HEK293 (cell line): ENCODE measurements at regions not wholly inside any gene's neighbourhood (a gene's known extent, or its start where the extent isn't known, plus 50 kb on each side); places are given as distances from the start of the nearest gene placed in this dataset.
A peak's percentile ranks its signal among the peaks of the same experiment; 100 is the strongest.

Source experiments
- CTCF ChIA-PET: fragments of 350-600 bp; formaldehyde crosslinking; extraction: SDS; loops from one replicate; lab custom pipeline; 2021; ENCODE audit warnings: antibody characterized with exemption; lab: Yijun Ruan, JAX
- POLR2A ChIA-PET: fragments of 300-600 bp; formaldehyde crosslinking; extraction: SDS; loops from one replicate; lab custom pipeline; 2020; ENCODE audit warnings: antibody characterized with exemption, inconsistent platforms; lab: Yijun Ruan, JAX
- H3K27ac ChIP-seq: fragments of 200-500 bp; sonication (Bioruptor generic); 2 replicates; pipeline ENCODE4 v1.5.1; 2014; ENCODE audit warnings: low read depth, low read length, control low read depth, inconsistent platforms; ENCODE audit errors: extremely low read depth
- H3K36me3 ChIP-seq, 2 experiments: fragments of 200-500 bp in 1 of 2; sonication (Bioruptor generic) in 1 of 2; 1 replicate in 1 of 2; 2 replicates in 1 of 2; pipeline ENCODE4 v1.5.1; 2014 to 2017; ENCODE audit warnings: inconsistent platforms in 2 of 2, low read length in 2 of 2; ENCODE audit not compliant: control insufficient read depth in 2 of 2, insufficient read depth in 1 of 2
- H3K4me1 ChIP-seq: fragments of 200-500 bp; sonication (Bioruptor generic); 2 replicates; pipeline ENCODE4 v1.5.1; 2014; ENCODE audit warnings: mild to moderate bottlenecking, low read length, inconsistent platforms; ENCODE audit not compliant: control insufficient read depth, insufficient read depth
- H3K4me3 ChIP-seq: 2 replicates; pipeline ENCODE4 v1.5.1; 2011; ENCODE audit warnings: low read depth, mild to moderate bottlenecking, control low read depth, low read length, moderate library complexity
- H3K9me3 ChIP-seq: fragments of 200-500 bp; sonication (Bioruptor generic); 2 replicates; pipeline ENCODE4 v1.5.1; 2014; ENCODE audit warnings: low read depth, low read length, inconsistent platforms; ENCODE audit not compliant: control insufficient read depth, insufficient read depth
- BCL11B ChIP-seq: fragments of 450-650 bp; formaldehyde crosslinking; IDR thresholded peaks from 2 replicates; pipeline ENCODE4 v1.5.1; 2016; ENCODE audit warnings: low read depth, missing biosample characterization, missing genetic modification characterization
- CTCF ChIP-seq: fragments of 450-650 bp; formaldehyde crosslinking; IDR thresholded peaks from 2 replicates; pipeline ENCODE4 v1.5.1; 2016; ENCODE audit warnings: missing biosample characterization, missing genetic modification characterization
- GFI1B ChIP-seq: fragments of 450-650 bp; formaldehyde crosslinking; IDR thresholded peaks from 2 replicates; pipeline ENCODE4 v1.5.1; 2016; ENCODE audit warnings: missing biosample characterization, missing genetic modification characterization
- IKZF3 ChIP-seq: fragments of 450-650 bp; IDR thresholded peaks from 2 replicates; pipeline ENCODE4 v1.5.0; 2018; ENCODE audit warnings: missing biosample characterization, mild to moderate bottlenecking, missing genetic modification characterization, moderate library complexity
- KLF17 ChIP-seq: fragments of 450-650 bp; formaldehyde crosslinking; IDR thresholded peaks from 2 replicates; pipeline ENCODE4 v1.5.1; 2016; ENCODE audit warnings: missing biosample characterization, missing genetic modification characterization
- KLF7 ChIP-seq: fragments of 450-650 bp; formaldehyde crosslinking; IDR thresholded peaks from 2 replicates; pipeline ENCODE4 v1.5.1; 2016; ENCODE audit warnings: missing biosample characterization, missing genetic modification characterization, borderline replicate concordance
- OVOL3 ChIP-seq: fragments of 450-650 bp; formaldehyde crosslinking; IDR thresholded peaks from 2 replicates; pipeline ENCODE4 v1.5.1; 2016; ENCODE audit warnings: missing biosample characterization, missing genetic modification characterization
- REPIN1 ChIP-seq: fragments of 450-650 bp; formaldehyde crosslinking; IDR thresholded peaks from 2 replicates; pipeline ENCODE4 v1.5.1; 2017; ENCODE audit warnings: missing biosample characterization, missing genetic modification characterization, low read depth
- SALL2 ChIP-seq: fragments of 450-650 bp; formaldehyde crosslinking; IDR thresholded peaks from 2 replicates; pipeline ENCODE4 v1.5.0; 2017; ENCODE audit warnings: missing biosample characterization, mild to moderate bottlenecking, missing genetic modification characterization, borderline replicate concordance
- SCRT1 ChIP-seq: fragments of 450-650 bp; formaldehyde crosslinking; IDR thresholded peaks from 2 replicates; pipeline ENCODE4 v1.5.1; 2016; ENCODE audit warnings: missing biosample characterization, missing genetic modification characterization, borderline replicate concordance
- ZBTB8A ChIP-seq: fragments of 450-650 bp; formaldehyde crosslinking; IDR thresholded peaks from 2 replicates; pipeline ENCODE4 v1.5.1; 2016; ENCODE audit warnings: missing biosample characterization, missing genetic modification characterization
- ZFP37 ChIP-seq: fragments of 450-650 bp; formaldehyde crosslinking; IDR thresholded peaks from 2 replicates; pipeline ENCODE4 v1.5.1; 2016; ENCODE audit warnings: missing biosample characterization, missing genetic modification characterization
- ZNF138 ChIP-seq: fragments of 450-650 bp; formaldehyde crosslinking; IDR thresholded peaks from 2 replicates; pipeline ENCODE4 v1.5.1; 2016; ENCODE audit warnings: missing biosample characterization, missing genetic modification characterization, borderline replicate concordance
- ZNF140 ChIP-seq: fragments of 450-650 bp; formaldehyde crosslinking; IDR thresholded peaks from 2 replicates; pipeline ENCODE4 v1.5.1; 2016; ENCODE audit warnings: missing biosample characterization, missing genetic modification characterization
- ZNF146 ChIP-seq: fragments of 450-650 bp; formaldehyde crosslinking; IDR thresholded peaks from 2 replicates; pipeline ENCODE4 v1.5.1; 2016; ENCODE audit warnings: missing biosample characterization, missing genetic modification characterization
- ZNF174 ChIP-seq: fragments of 450-650 bp; formaldehyde crosslinking; IDR thresholded peaks from 2 replicates; pipeline ENCODE4 v1.5.0; 2017; ENCODE audit warnings: missing biosample characterization, mild to moderate bottlenecking, missing genetic modification characterization
- ZNF24 ChIP-seq: fragments of 450-650 bp; formaldehyde crosslinking; IDR thresholded peaks from 2 replicates; pipeline ENCODE4 v1.5.1; 2016; ENCODE audit warnings: missing biosample characterization, missing genetic modification characterization
- ZNF292 ChIP-seq: fragments of 450-650 bp; formaldehyde crosslinking; IDR thresholded peaks from 2 replicates; pipeline ENCODE4 v1.5.1; 2016; ENCODE audit warnings: low read depth, missing biosample characterization, missing genetic modification characterization, borderline replicate concordance
- ZNF404 ChIP-seq: fragments of 450-650 bp; formaldehyde crosslinking; IDR thresholded peaks from 2 replicates; pipeline ENCODE4 v1.5.1; 2017; ENCODE audit warnings: missing biosample characterization, missing genetic modification characterization
- ZNF473 ChIP-seq: fragments of 450-650 bp; formaldehyde crosslinking; IDR thresholded peaks from 2 replicates; pipeline ENCODE4 v1.5.1; 2017; ENCODE audit warnings: missing biosample characterization, missing genetic modification characterization
- ZNF549 ChIP-seq: fragments of 450-650 bp; IDR thresholded peaks from 2 replicates; pipeline ENCODE4 v1.5.1; 2018; ENCODE audit warnings: missing biosample characterization, missing genetic modification characterization, mild to moderate bottlenecking, inconsistent platforms, moderate library complexity
- ZNF623 ChIP-seq: fragments of 450-650 bp; formaldehyde crosslinking; IDR thresholded peaks from 2 replicates; pipeline ENCODE4 v1.5.1; 2016; ENCODE audit warnings: missing biosample characterization, missing genetic modification characterization
- ZNF654 ChIP-seq: fragments of 450-650 bp; formaldehyde crosslinking; IDR thresholded peaks from 2 replicates; pipeline ENCODE4 v1.5.1; 2016; ENCODE audit warnings: low read depth, missing biosample characterization, missing genetic modification characterization
- ZNF660 ChIP-seq: fragments of 450-650 bp; IDR thresholded peaks from 2 replicates; pipeline ENCODE4 v1.5.1; 2018; ENCODE audit warnings: missing biosample characterization, mild to moderate bottlenecking, missing genetic modification characterization
- ZSCAN16 ChIP-seq: fragments of 450-650 bp; formaldehyde crosslinking; IDR thresholded peaks from 2 replicates; pipeline ENCODE4 v1.5.1; 2016; ENCODE audit warnings: missing biosample characterization, missing genetic modification characterization
- TF ChIP-seq, protein P1 (sequence below): fragments of 450-650 bp; formaldehyde crosslinking; IDR thresholded peaks from 2 replicates; pipeline ENCODE4 v1.5.1; 2016; ENCODE audit warnings: missing biosample characterization, missing genetic modification characterization
- TF ChIP-seq, protein P2 (sequence below): fragments of 450-650 bp; formaldehyde crosslinking; IDR thresholded peaks from 2 replicates; pipeline ENCODE4 v1.5.1; 2016; ENCODE audit warnings: missing biosample characterization, missing genetic modification characterization

DNA sequence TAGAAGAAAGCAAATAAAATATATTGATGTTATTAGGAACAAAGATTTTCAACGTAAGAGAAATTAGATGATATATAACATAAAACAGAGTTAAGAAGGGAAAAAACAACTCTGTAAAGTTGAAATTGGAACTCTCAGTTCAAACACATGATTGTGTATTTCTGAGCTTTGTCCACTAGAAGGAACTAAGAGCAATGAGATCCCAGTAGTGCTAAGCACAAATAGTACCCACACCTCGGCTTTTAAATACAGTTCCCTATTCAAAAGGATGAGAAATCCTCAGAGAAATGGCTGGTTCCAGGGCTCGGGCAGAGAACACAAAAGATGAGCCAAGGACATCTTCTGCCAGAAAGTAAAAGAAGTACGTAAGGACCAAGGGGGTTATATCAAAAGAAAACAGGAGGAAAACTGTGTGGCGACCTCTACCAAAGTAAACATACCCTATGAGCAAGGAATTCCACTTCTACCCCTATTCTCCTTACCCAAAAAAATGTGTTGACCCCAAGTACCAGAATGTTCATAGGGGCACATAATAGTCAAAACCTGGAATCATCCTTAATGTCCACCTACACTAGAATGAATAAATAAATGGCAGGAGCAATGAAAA is 96.6 kb downstream of the SPTSSA start:
- Histone ChIP-seq H3K36me3 (no peaks in the 10 kb centered on the region), H3K4me3 (no peak overlapping the region)
- ChIA-PET CTCF (interaction anchor here (0.6 to 0.7 kb wide), 4 partner anchors 9 to 665 kb away, joined by 3 to 6 read pairs (median 4); no protein-coding TSS in a partner anchor), POLR2A (no interaction called here)
- TF ChIP-seq ZNF654 = 0 out of 2 replicates have a peak, but pooled peaks have one; percentile 15
- TF ChIP-seq CTCF (tag by site-specific recombination) = 0 out of 2 replicates have a peak, but pooled peaks have one; percentile 6
- TF ChIP-seq ZFP37 (tag by site-specific recombination) = no peak
- TF ChIP-seq, all 188 proteins: peak for 2
- Histone ChIP-seq H3K9me3 (no peaks in the 10 kb centered on the region), H3K4me1 (peaks cover 5% of the 10 kb centered on the region), H3K27ac (no peak overlapping the region)

DNA sequence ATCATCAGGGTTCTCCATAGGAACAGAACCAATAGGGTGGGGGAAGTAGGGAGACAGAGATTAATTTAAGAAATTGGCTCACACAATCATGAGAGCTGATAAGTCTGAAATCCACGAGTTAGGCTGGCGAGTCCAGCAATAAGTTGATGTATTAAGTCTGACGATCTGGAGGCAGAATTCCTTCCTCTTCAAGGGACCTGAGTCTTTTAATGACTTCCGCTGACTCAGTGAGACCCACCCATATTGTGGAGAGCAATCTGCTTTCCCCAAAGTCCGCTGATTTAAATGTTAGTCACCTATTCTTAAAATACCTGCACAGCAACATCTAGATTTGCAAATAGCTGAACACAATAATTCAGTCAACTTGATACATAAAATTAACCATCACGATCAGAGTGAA is 97.8 kb downstream of the SPTSSA start:
- H3K4me3 ChIP-seq = no peak overlapping the region
- H3K9me3 ChIP-seq = no peaks in the 10 kb centered on the region
- TF ChIP-seq ZNF146 (tag by site-specific recombination) = no peak
- no peak for TF ChIP-seq IKZF3 (tag by site-specific recombination)
- TF ChIP-seq SCRT1 (tag by site-specific recombination) = no peak
- TF ChIP-seq BCL11B (tag by site-specific recombination) = no peak
- no peak for TF ChIP-seq ZNF473 (tag by site-specific recombination)
- TF ChIP-seq, protein P1, sequence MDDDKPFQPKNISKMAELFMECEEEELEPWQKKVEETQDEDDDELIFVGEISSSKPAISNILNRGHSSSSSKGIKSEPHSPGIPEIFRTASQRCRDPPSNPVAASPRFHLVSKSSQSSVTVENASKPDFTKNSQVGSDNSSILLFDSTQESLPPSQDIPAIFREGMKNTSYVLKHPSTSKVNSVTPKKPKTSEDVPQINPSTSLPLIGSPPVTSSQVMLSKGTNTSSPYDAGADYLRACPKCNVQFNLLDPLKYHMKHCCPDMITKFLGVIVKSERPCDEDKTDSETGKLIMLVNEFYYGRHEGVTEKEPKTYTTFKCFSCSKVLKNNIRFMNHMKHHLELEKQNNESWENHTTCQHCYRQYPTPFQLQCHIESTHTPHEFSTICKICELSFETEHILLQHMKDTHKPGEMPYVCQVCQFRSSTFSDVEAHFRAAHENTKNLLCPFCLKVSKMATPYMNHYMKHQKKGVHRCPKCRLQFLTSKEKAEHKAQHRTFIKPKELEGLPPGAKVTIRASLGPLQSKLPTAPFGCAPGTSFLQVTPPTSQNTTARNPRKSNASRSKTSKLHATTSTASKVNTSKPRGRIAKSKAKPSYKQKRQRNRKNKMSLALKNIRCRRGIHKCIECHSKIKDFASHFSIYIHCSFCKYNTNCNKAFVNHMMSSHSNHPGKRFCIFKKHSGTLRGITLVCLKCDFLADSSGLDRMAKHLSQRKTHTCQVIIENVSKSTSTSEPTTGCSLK (tag by site-specific recombination) = no peak
- no peak for TF ChIP-seq ZNF623 (tag by site-specific recombination)
- TF ChIP-seq, protein P2, sequence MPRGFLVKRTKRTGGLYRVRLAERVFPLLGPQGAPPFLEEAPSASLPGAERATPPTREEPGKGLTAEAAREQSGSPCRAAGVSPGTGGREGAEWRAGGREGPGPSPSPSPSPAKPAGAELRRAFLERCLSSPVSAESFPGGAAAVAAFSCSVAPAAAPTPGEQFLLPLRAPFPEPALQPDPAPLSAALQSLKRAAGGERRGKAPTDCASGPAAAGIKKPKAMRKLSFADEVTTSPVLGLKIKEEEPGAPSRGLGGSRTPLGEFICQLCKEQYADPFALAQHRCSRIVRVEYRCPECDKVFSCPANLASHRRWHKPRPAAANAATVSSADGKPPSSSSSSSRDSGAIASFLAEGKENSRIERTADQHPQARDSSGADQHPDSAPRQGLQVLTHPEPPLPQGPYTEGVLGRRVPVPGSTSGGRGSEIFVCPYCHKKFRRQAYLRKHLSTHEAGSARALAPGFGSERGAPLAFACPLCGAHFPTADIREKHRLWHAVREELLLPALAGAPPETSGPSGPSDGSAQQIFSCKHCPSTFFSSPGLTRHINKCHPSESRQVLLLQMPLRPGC (tag by site-specific recombination) = no peak
- no peak for TF ChIP-seq SALL2
- no peak for TF ChIP-seq KLF17 (tag by site-specific recombination)
- TF ChIP-seq ZSCAN16 (tag by site-specific recombination) = no peak
- no peak overlapping the region for H3K27ac ChIP-seq
- H3K4me1 ChIP-seq = peaks cover 5% of the 10 kb centered on the region
- POLR2A ChIA-PET = no interaction called here
- CTCF ChIA-PET = interaction anchor here (0.6 to 1.0 kb wide), 2 partner anchors 10 to 125 kb away, joined by 3 read pairs; no protein-coding TSS in a partner anchor
- no peaks in the 10 kb centered on the region for H3K36me3 ChIP-seq

GRCh38 chr14:34363733-34364134 is 98.3 kb downstream of the SPTSSA start:
- H3K9me3 ChIP-seq = no peaks in the 10 kb centered on the region
- ChIA-PET POLR2A (no interaction called here), CTCF (interaction anchor here (1.0 kb wide), 1 partner anchor 10 kb away, joined by 3 read pairs; no protein-coding TSS in a partner anchor)
- no peak overlapping the region for H3K27ac ChIP-seq
- peaks cover 5% of the 10 kb centered on the region for H3K4me1 ChIP-seq
- no peak overlapping the region for H3K4me3 ChIP-seq
- H3K36me3 ChIP-seq = no peaks in the 10 kb centered on the region
- no peak for TF ChIP-seq ZNF404 (tag by site-specific recombination)
- TF ChIP-seq ZNF174 (tag by site-specific recombination) = no peak
- TF ChIP-seq OVOL3 = no peak
- no peak for TF ChIP-seq ZBTB8A (tag by site-specific recombination)
- no peak for TF ChIP-seq ZNF660 (tag by site-specific recombination)
- TF ChIP-seq REPIN1 (tag by site-specific recombination) = no peak
- no peak for TF ChIP-seq KLF7
- TF ChIP-seq ZNF140 (tag by site-specific recombination) = no peak
- no peak for TF ChIP-seq GFI1B (tag by site-specific recombination)
- TF ChIP-seq ZNF549 (tag by site-specific recombination) = no peak
- TF ChIP-seq ZNF292 (tag by site-specific recombination) = no peak
- no peak for TF ChIP-seq ZNF138
- no peak for TF ChIP-seq ZNF24
